ENCODE measurements at regions not wholly inside any gene's neighbourhood (a gene's known extent, or its start where the extent isn't known, plus 50 kb on each side); places are given as distances from the start of the nearest gene placed in this dataset.

DNA sequence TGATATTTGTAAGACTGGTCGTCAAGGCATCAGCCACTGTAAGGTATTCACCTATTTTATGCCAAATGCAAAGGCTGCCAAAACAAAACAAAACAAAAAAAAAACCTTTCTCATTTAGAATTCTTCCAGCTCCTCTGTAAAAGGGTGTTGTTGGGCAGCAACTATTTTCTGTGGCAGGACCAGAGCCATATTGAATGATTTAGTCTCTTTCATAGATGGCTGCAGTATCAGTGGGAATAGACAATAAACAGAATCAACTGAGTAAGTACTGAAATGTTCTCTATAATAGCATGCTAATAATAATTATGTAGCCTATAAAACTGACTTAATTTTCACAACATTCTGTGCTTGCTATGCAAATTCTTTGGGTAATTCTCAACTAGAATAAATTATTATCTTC lies 389.7 kb upstream of the PABPC4L start:
- no peak overlapping the region for H3K4me3 ChIP-seq (ENCODE audit: insufficient read depth, low read depth, low read length)
- H3K27me3 Mint-ChIP-seq (ENCODE audit: low read depth, unreplicated experiment): no peaks in the 10 kb centered on the region

DNA sequence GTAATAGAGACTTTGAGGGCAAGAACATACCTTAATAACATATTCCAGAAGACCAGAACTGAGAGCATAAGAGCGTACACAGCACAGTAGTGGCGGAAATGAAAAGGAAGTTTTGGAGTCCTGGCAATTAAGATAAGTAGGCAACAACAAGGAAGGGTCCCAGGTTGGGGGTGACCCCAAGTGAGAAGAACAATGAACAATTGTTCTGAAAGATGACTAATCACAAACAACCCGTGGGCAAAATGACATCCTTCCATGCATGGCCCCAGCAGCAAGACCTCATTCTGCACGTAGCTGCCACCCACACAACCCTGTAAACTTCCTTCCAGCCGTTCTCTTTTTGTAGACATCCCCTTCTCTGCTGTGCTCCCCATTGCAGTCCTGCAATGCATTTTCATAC lies 384.4 kb upstream of the PABPC4L start:
- Mint-ChIP-seq H3K9me3 (ENCODE audit: unreplicated experiment) (no peaks in the 10 kb centered on the region), H3K4me3 (ENCODE audit: unreplicated experiment) (no peak overlapping the region), H3K36me3 (ENCODE audit: low read depth, unreplicated experiment) (no peaks in the 10 kb centered on the region), H3K4me1 (ENCODE audit: low read depth, unreplicated experiment) (no peaks in the 10 kb centered on the region), H3K27me3 (ENCODE audit: low read depth, unreplicated experiment) (no peaks in the 10 kb centered on the region), H3K27ac (ENCODE audit: unreplicated experiment) (no peak overlapping the region)
- FAIRE-seq: no peak
- Histone ChIP-seq H3K9me3 (ENCODE audit: insufficient read depth, low read depth, low read length) (no peaks in the 10 kb centered on the region), H3K79me2 (ENCODE audit: insufficient read depth, low read length) (no peaks in the 10 kb centered on the region), H3K4me1 (ENCODE audit: insufficient read depth, low read length) (no peaks in the 10 kb centered on the region), H3K4me2 (ENCODE audit: low read length) (no peak overlapping the region), H3K36me3 (ENCODE audit: insufficient read depth, low read length) (no peaks in the 10 kb centered on the region), H3K27me3 (ENCODE audit: insufficient read depth, low read length) (no peaks in the 10 kb centered on the region), H4K20me1 (ENCODE audit: insufficient read depth, low read length) (no peaks in the 10 kb centered on the region), H3K9ac (ENCODE audit: low read length) (no peak overlapping the region), H3K27ac (ENCODE audit: low read depth, low read length) (no peak overlapping the region), H3K4me3 (ENCODE audit: insufficient read depth, low read depth, low read length) (no peak overlapping the region), H2AFZ (ENCODE audit: low read depth, low read length) (no peak overlapping the region)
- TF ChIP-seq, protein P1, sequence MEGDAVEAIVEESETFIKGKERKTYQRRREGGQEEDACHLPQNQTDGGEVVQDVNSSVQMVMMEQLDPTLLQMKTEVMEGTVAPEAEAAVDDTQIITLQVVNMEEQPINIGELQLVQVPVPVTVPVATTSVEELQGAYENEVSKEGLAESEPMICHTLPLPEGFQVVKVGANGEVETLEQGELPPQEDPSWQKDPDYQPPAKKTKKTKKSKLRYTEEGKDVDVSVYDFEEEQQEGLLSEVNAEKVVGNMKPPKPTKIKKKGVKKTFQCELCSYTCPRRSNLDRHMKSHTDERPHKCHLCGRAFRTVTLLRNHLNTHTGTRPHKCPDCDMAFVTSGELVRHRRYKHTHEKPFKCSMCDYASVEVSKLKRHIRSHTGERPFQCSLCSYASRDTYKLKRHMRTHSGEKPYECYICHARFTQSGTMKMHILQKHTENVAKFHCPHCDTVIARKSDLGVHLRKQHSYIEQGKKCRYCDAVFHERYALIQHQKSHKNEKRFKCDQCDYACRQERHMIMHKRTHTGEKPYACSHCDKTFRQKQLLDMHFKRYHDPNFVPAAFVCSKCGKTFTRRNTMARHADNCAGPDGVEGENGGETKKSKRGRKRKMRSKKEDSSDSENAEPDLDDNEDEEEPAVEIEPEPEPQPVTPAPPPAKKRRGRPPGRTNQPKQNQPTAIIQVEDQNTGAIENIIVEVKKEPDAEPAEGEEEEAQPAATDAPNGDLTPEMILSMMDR (IDR thresholded peaks at IDR 0.05; ENCODE audit: insufficient read depth, low read depth, low read length): no peak
- no peak for TF ChIP-seq EZH2 (IDR thresholded peaks at IDR 0.05; ENCODE audit: insufficient read depth, low read length)
- no peak for DNase-seq (ENCODE audit: low read depth)

More for the DNA sequence above, 389.7 kb upstream of the PABPC4L start:
- no peak for DNase-seq (ENCODE audit: low read depth)
- Histone ChIP-seq H3K9me3 (ENCODE audit: insufficient read depth, low read depth, low read length) (no peaks in the 10 kb centered on the region), H3K27me3 (ENCODE audit: insufficient read depth, low read length) (no peaks in the 10 kb centered on the region), H3K4me1 (ENCODE audit: insufficient read depth, low read length) (no peaks in the 10 kb centered on the region), H3K36me3 (ENCODE audit: insufficient read depth, low read length) (no peaks in the 10 kb centered on the region), H3K9ac (ENCODE audit: low read length) (no peak overlapping the region), H3K27ac (ENCODE audit: low read depth, low read length) (no peak overlapping the region), H4K20me1 (ENCODE audit: insufficient read depth, low read length) (no peaks in the 10 kb centered on the region), H3K4me2 (ENCODE audit: low read length) (no peak overlapping the region), H3K79me2 (ENCODE audit: insufficient read depth, low read length) (no peaks in the 10 kb centered on the region), H2AFZ (ENCODE audit: low read depth, low read length) (no peak overlapping the region)
- no peak overlapping the region for H3K4me3 Mint-ChIP-seq (ENCODE audit: unreplicated experiment)
- H3K9me3 Mint-ChIP-seq (ENCODE audit: unreplicated experiment): no peaks in the 10 kb centered on the region
- FAIRE-seq: no peak
- H3K4me1 Mint-ChIP-seq (ENCODE audit: low read depth, unreplicated experiment): no peaks in the 10 kb centered on the region
- no peak overlapping the region for H3K27ac Mint-ChIP-seq (ENCODE audit: unreplicated experiment)
- TF ChIP-seq EZH2 (IDR thresholded peaks at IDR 0.05; ENCODE audit: insufficient read depth, low read length): no peak
- no peaks in the 10 kb centered on the region for H3K36me3 Mint-ChIP-seq (ENCODE audit: low read depth, unreplicated experiment)

DNA sequence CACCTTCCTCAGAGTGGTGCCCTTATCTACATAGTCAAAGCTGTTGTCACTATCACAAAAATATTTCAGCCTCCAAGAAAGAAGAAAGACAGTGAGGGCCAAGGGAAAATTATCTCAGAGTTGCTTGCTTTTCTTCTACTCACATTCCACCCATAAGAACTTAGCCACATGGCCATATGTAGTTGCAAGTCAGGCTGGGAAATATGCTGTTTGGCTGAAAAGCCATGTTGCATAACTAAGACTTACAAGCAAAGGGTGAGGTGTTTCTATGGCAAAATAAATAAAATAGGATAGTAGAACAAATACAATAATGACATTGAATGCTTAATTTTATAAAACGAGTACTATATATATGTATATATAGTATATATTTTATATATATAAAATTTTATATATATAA lies 365.9 kb upstream of the PABPC4L start:
- Histone ChIP-seq H3K36me3 (ENCODE audit: insufficient read depth, low read length) (no peaks in the 10 kb centered on the region), H3K79me2 (ENCODE audit: insufficient read depth, low read length) (no peaks in the 10 kb centered on the region), H3K9me3 (ENCODE audit: insufficient read depth, low read depth, low read length) (no peaks in the 10 kb centered on the region), H3K4me1 (ENCODE audit: insufficient read depth, low read length) (no peaks in the 10 kb centered on the region), H3K9ac (ENCODE audit: low read length) (no peak overlapping the region), H3K27me3 (ENCODE audit: insufficient read depth, low read length) (no peaks in the 10 kb centered on the region), H3K4me3 (ENCODE audit: insufficient read depth, low read depth, low read length) (no peak overlapping the region), H2AFZ (ENCODE audit: low read depth, low read length) (no peak overlapping the region), H3K4me2 (ENCODE audit: low read length) (no peak overlapping the region), H3K27ac (ENCODE audit: low read depth, low read length) (no peak overlapping the region), H4K20me1 (ENCODE audit: insufficient read depth, low read length) (no peaks in the 10 kb centered on the region)
- DNase-seq (ENCODE audit: low read depth) (no peak), FAIRE-seq (no peak)
- Mint-ChIP-seq H3K27ac (ENCODE audit: unreplicated experiment) (no peak overlapping the region), H3K36me3 (ENCODE audit: low read depth, unreplicated experiment) (no peaks in the 10 kb centered on the region), H3K27me3 (ENCODE audit: low read depth, unreplicated experiment) (no peaks in the 10 kb centered on the region), H3K4me1 (ENCODE audit: low read depth, unreplicated experiment) (peaks cover 2% of the 10 kb centered on the region), H3K9me3 (ENCODE audit: unreplicated experiment) (no peaks in the 10 kb centered on the region), H3K4me3 (ENCODE audit: unreplicated experiment) (no peak overlapping the region)
- TF ChIP-seq, protein P1 (IDR thresholded peaks at IDR 0.05; ENCODE audit: insufficient read depth, low read depth, low read length): no peak
- TF ChIP-seq EZH2 (IDR thresholded peaks at IDR 0.05; ENCODE audit: insufficient read depth, low read length): no peak

Measured in astrocyte (in vitro differentiated cells and primary cell).